ENCODE measurements at regions not wholly inside any gene's neighbourhood (a gene's known extent, or its start where the extent isn't known, plus 50 kb on each side); places are given as distances from the start of the nearest gene placed in this dataset.

- Histone ChIP-seq H3K9ac (ENCODE audit: low read depth, low read length) (no peak overlapping the region), H3K4me3 (ENCODE audit: low read length) (no peak overlapping the region), H3K9me3 (replicated peaks; ENCODE audit: low read length) (no peaks in the 10 kb centered on the region), H3K4me2 (ENCODE audit: low read length) (no peak overlapping the region), H3K36me3 (ENCODE audit: insufficient read depth, low read length) (no peaks in the 10 kb centered on the region), H3K27me3 (ENCODE audit: control insufficient read depth, insufficient read depth, low read length) (peaks cover 52% of the 10 kb centered on the region), H3K4me1 (ENCODE audit: control insufficient read depth, insufficient read depth, low read length) (no peaks in the 10 kb centered on the region)
Observed at GRCh38 chr22:22810018-22810427, 77.6 kb upstream of the IGLL5 start.

- H3K9me3 ChIP-seq (replicated peaks; ENCODE audit: low read length), result no peaks in the 10 kb centered on the region
- no peak overlapping the region for H3K4me2 ChIP-seq (ENCODE audit: low read length)
- H3K4me1 ChIP-seq (ENCODE audit: control insufficient read depth, insufficient read depth, low read length), result no peaks in the 10 kb centered on the region
- H3K36me3 ChIP-seq (ENCODE audit: insufficient read depth, low read length), result no peaks in the 10 kb centered on the region
- H3K9ac ChIP-seq (ENCODE audit: low read depth, low read length), result no peak overlapping the region
- H3K4me3 ChIP-seq (ENCODE audit: low read length), result no peak overlapping the region
- H3K27me3 ChIP-seq (ENCODE audit: control insufficient read depth, insufficient read depth, low read length), result peaks cover 57% of the 10 kb centered on the region
Observed at GRCh38 chr22:22810471-22810870, 77.1 kb upstream of the IGLL5 start.

GRCh38 chr22:22811016-22812009 is 76.3 kb upstream of the IGLL5 start:
- H3K9me3 ChIP-seq (replicated peaks; ENCODE audit: low read length), result no peaks in the 10 kb centered on the region
- H3K9ac ChIP-seq (ENCODE audit: low read depth, low read length), result no peak overlapping the region
- H3K4me2 ChIP-seq (ENCODE audit: low read length), result no peak overlapping the region
- H3K4me1 ChIP-seq (ENCODE audit: control insufficient read depth, insufficient read depth, low read length), result no peaks in the 10 kb centered on the region
- no peak overlapping the region for H3K4me3 ChIP-seq (ENCODE audit: low read length)
- no peaks in the 10 kb centered on the region for H3K36me3 ChIP-seq (ENCODE audit: insufficient read depth, low read length)
- peaks cover 53% of the 10 kb centered on the region for H3K27me3 ChIP-seq (ENCODE audit: control insufficient read depth, insufficient read depth, low read length)

- Histone ChIP-seq H3K4me2 (ENCODE audit: low read length) (no peak overlapping the region), H3K4me1 (ENCODE audit: control insufficient read depth, insufficient read depth, low read length) (no peaks in the 10 kb centered on the region), H3K4me3 (ENCODE audit: low read length) (no peak overlapping the region), H3K9ac (ENCODE audit: low read depth, low read length) (no peak overlapping the region), H3K27me3 (ENCODE audit: control insufficient read depth, insufficient read depth, low read length) (peaks cover 49% of the 10 kb centered on the region), H3K36me3 (ENCODE audit: insufficient read depth, low read length) (no peaks in the 10 kb centered on the region), H3K9me3 (replicated peaks; ENCODE audit: low read length) (no peaks in the 10 kb centered on the region)
Observed at GRCh38 chr22:22812031-22812905, 75.3 kb upstream of the IGLL5 start.

GRCh38 chr22:22813126-22814075 is 74.2 kb upstream of the IGLL5 start:
- no peak overlapping the region for H3K4me2 ChIP-seq (ENCODE audit: low read length)
- H3K27me3 ChIP-seq (ENCODE audit: control insufficient read depth, insufficient read depth, low read length), result peaks cover 45% of the 10 kb centered on the region
- no peaks in the 10 kb centered on the region for H3K9me3 ChIP-seq (replicated peaks; ENCODE audit: low read length)
- H3K9ac ChIP-seq (ENCODE audit: low read depth, low read length), result no peak overlapping the region
- no peaks in the 10 kb centered on the region for H3K36me3 ChIP-seq (ENCODE audit: insufficient read depth, low read length)
- H3K4me3 ChIP-seq (ENCODE audit: low read length), result no peak overlapping the region
- no peaks in the 10 kb centered on the region for H3K4me1 ChIP-seq (ENCODE audit: control insufficient read depth, insufficient read depth, low read length)

- no peak overlapping the region for H3K4me3 ChIP-seq (ENCODE audit: low read length)
- H3K4me1 ChIP-seq (ENCODE audit: control insufficient read depth, insufficient read depth, low read length), result no peaks in the 10 kb centered on the region
- peaks cover 36% of the 10 kb centered on the region for H3K27me3 ChIP-seq (ENCODE audit: control insufficient read depth, insufficient read depth, low read length)
- no peaks in the 10 kb centered on the region for H3K36me3 ChIP-seq (ENCODE audit: insufficient read depth, low read length)
- no peaks in the 10 kb centered on the region for H3K9me3 ChIP-seq (replicated peaks; ENCODE audit: low read length)
- no peak overlapping the region for H3K9ac ChIP-seq (ENCODE audit: low read depth, low read length)
- H3K4me2 ChIP-seq (ENCODE audit: low read length), result no peak overlapping the region
Observed at GRCh38 chr22:22814666-22815396, 72.8 kb upstream of the IGLL5 start.

- H3K4me2 ChIP-seq (ENCODE audit: low read length), result no peak overlapping the region
- peaks cover 40% of the 10 kb centered on the region for H3K27me3 ChIP-seq (ENCODE audit: control insufficient read depth, insufficient read depth, low read length)
- no peaks in the 10 kb centered on the region for H3K4me1 ChIP-seq (ENCODE audit: control insufficient read depth, insufficient read depth, low read length)
- no peak overlapping the region for H3K9ac ChIP-seq (ENCODE audit: low read depth, low read length)
- no peak overlapping the region for H3K4me3 ChIP-seq (ENCODE audit: low read length)
- H3K36me3 ChIP-seq (ENCODE audit: insufficient read depth, low read length), result no peaks in the 10 kb centered on the region
- no peaks in the 10 kb centered on the region for H3K9me3 ChIP-seq (replicated peaks; ENCODE audit: low read length)
Observed at GRCh38 chr22:22815397-22816170, 72.0 kb upstream of the IGLL5 start.

GRCh38 chr22:22816171-22816514 is 71.5 kb upstream of the IGLL5 start:
- H3K4me2 ChIP-seq (ENCODE audit: low read length), result no peak overlapping the region
- H3K4me1 ChIP-seq (ENCODE audit: control insufficient read depth, insufficient read depth, low read length), result no peaks in the 10 kb centered on the region
- no peaks in the 10 kb centered on the region for H3K9me3 ChIP-seq (replicated peaks; ENCODE audit: low read length)
- peaks cover 40% of the 10 kb centered on the region for H3K27me3 ChIP-seq (ENCODE audit: control insufficient read depth, insufficient read depth, low read length)
- H3K9ac ChIP-seq (ENCODE audit: low read depth, low read length), result no peak overlapping the region
- no peak overlapping the region for H3K4me3 ChIP-seq (ENCODE audit: low read length)
- H3K36me3 ChIP-seq (ENCODE audit: insufficient read depth, low read length), result no peaks in the 10 kb centered on the region

GRCh38 chr22:22816766-22817410 is 70.7 kb upstream of the IGLL5 start:
- H3K4me1 ChIP-seq (ENCODE audit: control insufficient read depth, insufficient read depth, low read length), result no peaks in the 10 kb centered on the region
- no peaks in the 10 kb centered on the region for H3K36me3 ChIP-seq (ENCODE audit: insufficient read depth, low read length)
- H3K4me2 ChIP-seq (ENCODE audit: low read length), result no peak overlapping the region
- no peak overlapping the region for H3K4me3 ChIP-seq (ENCODE audit: low read length)
- peaks cover 37% of the 10 kb centered on the region for H3K27me3 ChIP-seq (ENCODE audit: control insufficient read depth, insufficient read depth, low read length)
- H3K9ac ChIP-seq (ENCODE audit: low read depth, low read length), result no peak overlapping the region
- no peaks in the 10 kb centered on the region for H3K9me3 ChIP-seq (replicated peaks; ENCODE audit: low read length)

Measured in skeletal muscle satellite cell (primary cell).